ENCODE measurements at regions not wholly inside any gene's neighbourhood (a gene's known extent, or its start where the extent isn't known, plus 50 kb on each side); places are given as distances from the start of the nearest gene placed in this dataset.

GRCh38 chr7:131080754-131081153 is 246.9 kb upstream of the MKLN1 start:
- Histone ChIP-seq H3K27me3 (ENCODE audit: control insufficient read depth, extremely low read depth, insufficient read depth, low read length) (no peaks in the 10 kb centered on the region), H3K9me1 (ENCODE audit: control insufficient read depth, extremely low read depth, insufficient read depth, low read length) (no peaks in the 10 kb centered on the region), H3K27ac (ENCODE audit: control insufficient read depth, insufficient read depth, low read length) (no peak overlapping the region), H4K20me1 (ENCODE audit: control insufficient read depth, extremely low read depth, insufficient read depth, low read length) (no peaks in the 10 kb centered on the region), H3K4me1 (ENCODE audit: control insufficient read depth, extremely low read depth, insufficient read depth, low read length) (peaks cover 13% of the 10 kb centered on the region), H2AFZ (ENCODE audit: control insufficient read depth, low read length) (no peak overlapping the region), H3K9me3 (ENCODE audit: control insufficient read depth, low read depth, low read length) (no peaks in the 10 kb centered on the region), H3K4me2 (ENCODE audit: control insufficient read depth, extremely low read depth, insufficient read depth, low read depth, low read length) (no peak overlapping the region), H3K4me3 (ENCODE audit: control insufficient read depth in 2 of 3, extremely low read depth in 1 of 3, insufficient read depth in 2 of 3, low read depth in 1 of 3, low read length in 3 of 3) (no peak overlapping the region), H3K9ac (ENCODE audit: control insufficient read depth, extremely low read depth, insufficient read depth, low read length) (no peak overlapping the region), H3K36me3 (ENCODE audit: control insufficient read depth in 2 of 2, extremely low read depth in 1 of 2, insufficient read depth in 2 of 2, low read length in 2 of 2) (peaks cover 0 to 1% of the 10 kb centered on the region in 2 experiments), H3K79me2 (ENCODE audit: control insufficient read depth, insufficient read depth, low read length) (peaks cover 16% of the 10 kb centered on the region)
- FAIRE-seq (no peak), DNase-seq (ENCODE audit: low read depth, low spot score) (no peak)
- no peak for TF ChIP-seq EZH2 (IDR thresholded peaks at IDR 0.05; ENCODE audit: low read length)
- no peak for TF ChIP-seq CTCF (optimal IDR thresholded peaks at IDR 0.05 in 1 of 3, IDR thresholded peaks at IDR 0.05 in 1 of 3, conservative IDR thresholded peaks at IDR 0.05 in 1 of 3; ENCODE audit: extremely low read depth in 1 of 3, insufficient read depth in 2 of 3, low read length in 3 of 3)
- dilution Hi-C loops (cut with MboI; ENCODE audit: extremely low pct_ligation_motif_present, low sequenced_read_pairs): no loop called here

DNA sequence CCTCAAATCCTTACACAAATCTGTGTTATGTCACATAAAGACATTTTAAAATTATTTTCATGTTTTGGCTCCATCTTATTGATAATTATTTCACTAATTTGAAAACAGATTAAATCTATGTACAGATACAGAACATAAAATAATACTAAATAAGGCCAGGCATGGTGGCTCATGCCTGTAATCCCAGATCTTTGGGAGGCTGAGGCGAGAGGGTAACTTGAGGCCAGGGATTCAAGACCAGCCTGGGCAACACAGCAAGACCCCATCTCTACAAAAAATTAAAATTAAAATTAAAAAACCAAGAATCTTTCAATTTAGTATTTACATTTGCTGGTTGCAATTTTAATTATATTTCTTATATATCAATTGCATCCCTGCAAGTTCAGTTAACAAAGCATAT is 246.4 kb upstream of the MKLN1 start:
- H3K27ac ChIP-seq (ENCODE audit: control insufficient read depth, insufficient read depth, low read length): no peak overlapping the region
- H2AFZ ChIP-seq (ENCODE audit: control insufficient read depth, low read length): no peak overlapping the region
- peaks cover 8% of the 10 kb centered on the region for H3K4me1 ChIP-seq (ENCODE audit: control insufficient read depth, extremely low read depth, insufficient read depth, low read length)
- dilution Hi-C loops (cut with MboI; ENCODE audit: extremely low pct_ligation_motif_present, low sequenced_read_pairs): no loop called here
- H3K9me3 ChIP-seq (ENCODE audit: control insufficient read depth, low read depth, low read length): no peaks in the 10 kb centered on the region
- no peak overlapping the region for H3K4me2 ChIP-seq (ENCODE audit: control insufficient read depth, extremely low read depth, insufficient read depth, low read depth, low read length)
- no peaks in the 10 kb centered on the region for H3K27me3 ChIP-seq (ENCODE audit: control insufficient read depth, extremely low read depth, insufficient read depth, low read length)
- H3K9me1 ChIP-seq (ENCODE audit: control insufficient read depth, extremely low read depth, insufficient read depth, low read length): no peaks in the 10 kb centered on the region
- H3K36me3 ChIP-seq (ENCODE audit: control insufficient read depth in 2 of 2, extremely low read depth in 1 of 2, insufficient read depth in 2 of 2, low read length in 2 of 2): peaks cover 0 to 1% of the 10 kb centered on the region in 2 experiments
- H4K20me1 ChIP-seq (ENCODE audit: control insufficient read depth, extremely low read depth, insufficient read depth, low read length): no peaks in the 10 kb centered on the region
- TF ChIP-seq EZH2 (IDR thresholded peaks at IDR 0.05; ENCODE audit: low read length) (no peak), CTCF (optimal IDR thresholded peaks at IDR 0.05 in 1 of 3, IDR thresholded peaks at IDR 0.05 in 1 of 3, conservative IDR thresholded peaks at IDR 0.05 in 1 of 3; ENCODE audit: extremely low read depth in 1 of 3, insufficient read depth in 2 of 3, low read length in 3 of 3) (no peak)
- H3K9ac ChIP-seq (ENCODE audit: control insufficient read depth, extremely low read depth, insufficient read depth, low read length): no peak overlapping the region
- H3K4me3 ChIP-seq (ENCODE audit: control insufficient read depth in 2 of 3, extremely low read depth in 1 of 3, insufficient read depth in 2 of 3, low read depth in 1 of 3, low read length in 3 of 3): no peak overlapping the region
- H3K79me2 ChIP-seq (ENCODE audit: control insufficient read depth, insufficient read depth, low read length): peaks cover 18% of the 10 kb centered on the region
- DNase-seq (ENCODE audit: low read depth, low spot score): no peak
- FAIRE-seq: no peak

Data from keratinocyte (primary cell).